ENCODE measurements at regions not wholly inside any gene's neighbourhood (a gene's known extent, or its start where the extent isn't known, plus 50 kb on each side); places are given as distances from the start of the nearest gene placed in this dataset.
"Not testable (repeated sequence)": the region's sequence is repeated elsewhere in the genome, so short reads cannot be mapped to it uniquely, and the experiment has no call there.

DNA sequence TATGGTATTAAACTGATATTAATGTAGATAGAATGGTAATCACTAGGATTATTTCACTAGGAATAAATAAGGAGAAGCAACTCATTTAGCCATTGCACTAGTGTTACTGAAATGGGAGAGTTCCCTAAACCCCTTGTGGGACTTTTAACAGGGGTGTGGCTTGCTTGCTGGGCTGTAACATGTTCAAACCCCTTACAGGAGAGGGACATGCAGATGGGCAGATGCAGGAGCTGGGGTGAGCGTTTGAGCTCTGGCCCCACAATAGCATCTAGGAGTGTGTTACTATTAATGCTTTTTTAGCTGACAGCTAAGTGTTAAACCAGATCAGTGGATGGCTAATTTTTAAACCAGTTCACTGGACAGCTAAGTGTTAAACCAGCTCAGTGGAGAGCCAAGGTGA is 89.3 kb upstream of the ST8SIA4 start:
- H3K4me3 ChIP-seq = no peak overlapping the region
- no peak overlapping the region for H3K27ac ChIP-seq

- not testable (repeated sequence) for H3K4me3 ChIP-seq, H3K27ac ChIP-seq
Observed at GRCh38 chr5:100983601-100984000, 80.5 kb upstream of the ST8SIA4 start.

GRCh38 chr5:100974082-100974481 is 71.0 kb upstream of the ST8SIA4 start:
- Histone ChIP-seq H3K4me3 (no peak overlapping the region), H3K27ac (no peak overlapping the region)

GRCh38 chr5:100970646-100971255 is 67.7 kb upstream of the ST8SIA4 start:
- Histone ChIP-seq H3K4me3 (no peak overlapping the region), H3K27ac (no peak overlapping the region)

DNA sequence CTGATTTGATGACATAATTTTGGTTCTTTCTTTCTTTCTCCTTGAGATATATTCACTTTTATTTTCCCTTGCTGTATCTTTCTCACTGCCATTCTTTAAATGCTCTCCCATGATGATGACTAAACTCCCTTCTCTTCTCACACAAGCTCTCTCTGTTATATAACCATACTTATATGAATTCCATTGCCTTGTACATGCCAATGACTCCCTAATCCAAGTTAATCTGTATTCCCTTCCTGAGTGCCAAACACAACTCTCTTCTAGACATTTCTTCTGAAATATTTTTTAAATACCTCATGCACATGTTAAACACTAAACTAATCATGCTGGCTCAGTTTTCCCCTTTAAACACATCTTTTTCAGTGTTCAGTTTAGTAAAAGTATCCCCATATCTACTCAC is 62.2 kb upstream of the ST8SIA4 start:
- no peak overlapping the region for H3K4me3 ChIP-seq
- no peak overlapping the region for H3K27ac ChIP-seq

All from skin epidermis (tissue), 12 donors.